DMS114 treated with DMSO at 0.1 percent for 48 hours (cell line): ENCODE measurements at regions not wholly inside any gene's neighbourhood (a gene's known extent, or its start where the extent isn't known, plus 50 kb on each side); places are given as distances from the start of the nearest gene placed in this dataset.

Experiments used
- DNase-seq: peaks from one replicate; lab custom pipeline; 2025; ENCODE audit not compliant: unreplicated experiment; lab: John Stamatoyannopoulos, UW

- no peak for DNase-seq
These were observed 171.2 kb upstream of the MYLIP start for GRCh38 chr6:15957655-15958169.

- no peak for DNase-seq
These were observed 172.4 kb upstream of the MYLIP start for GRCh38 chr6:15956205-15957106.

- no peak for DNase-seq
These were observed 173.4 kb upstream of the MYLIP start for GRCh38 chr6:15955484-15955883.

GRCh38 chr6:15953152-15953880 lies 175.6 kb upstream of the MYLIP start:
- DNase-seq: no peak

- no peak for DNase-seq
These were observed 176.4 kb upstream of the MYLIP start for GRCh38 chr6:15952231-15953151.

- no peak for DNase-seq
These were observed 177.8 kb upstream of the MYLIP start for GRCh38 chr6:15950962-15951569.

GRCh38 chr6:15949982-15950381 lies 178.9 kb upstream of the MYLIP start:
- DNase-seq: no peak

GRCh38 chr6:15948930-15949900 lies 179.7 kb upstream of the MYLIP start:
- DNase-seq: no peak

- DNase-seq: no peak
These were observed 181.0 kb upstream of the MYLIP start for GRCh38 chr6:15947923-15948322.

- DNase-seq: no peak
These were observed 181.4 kb upstream of the MYLIP start for GRCh38 chr6:15947436-15947835.

GRCh38 chr6:15946701-15947385 lies 182.0 kb upstream of the MYLIP start:
- no peak for DNase-seq

GRCh38 chr6:15945593-15946159 lies 183.2 kb upstream of the MYLIP start:
- no peak for DNase-seq

- no peak for DNase-seq
These were observed 185.5 kb upstream of the MYLIP start for GRCh38 chr6:15943423-15943822.

GRCh38 chr6:15941168-15941567 lies 187.7 kb upstream of the MYLIP start:
- no peak for DNase-seq

- no peak for DNase-seq
These were observed 190.8 kb upstream of the MYLIP start for GRCh38 chr6:15938107-15938506.

GRCh38 chr6:15937602-15938001 lies 191.3 kb upstream of the MYLIP start:
- no peak for DNase-seq

GRCh38 chr6:15936503-15936902 lies 192.4 kb upstream of the MYLIP start:
- no peak for DNase-seq

- DNase-seq: no peak
These were observed 193.2 kb upstream of the MYLIP start for GRCh38 chr6:15935661-15936060.
